Endothelial cell of umbilical vein (primary cell): ENCODE measurements at regions not wholly inside any gene's neighbourhood (a gene's known extent, or its start where the extent isn't known, plus 50 kb on each side); places are given as distances from the start of the nearest gene placed in this dataset.

Source experiments
- BruUV-seq: library from RNA; stranded (reverse); fragments of 400-500 nt; replicated peaks from 2 replicates; lab custom pipeline; 2021; lab: Mats Ljungman, UMichigan
- CTCF ChIA-PET: fragments of 300-600, 350-600 bp; sonication (Branson Sonifier 250); formaldehyde crosslinking; loops from one replicate; lab custom pipeline; 2021; ENCODE audit warnings: antibody characterized with exemption, inconsistent platforms; lab: Charles Lee
- POLR2A ChIA-PET: fragments of 300-600, 350-600 bp; sonication (Branson Sonifier 250); formaldehyde crosslinking; loops from one replicate; lab custom pipeline; 2021; ENCODE audit warnings: antibody characterized with exemption, inconsistent platforms; lab: Charles Lee
- DNase-seq: peaks from one replicate; pipeline ENCODE4 v3.0.0-alpha.2; 2011; ENCODE audit warnings: low read depth, low spot score
- FAIRE-seq: peaks from 2 replicates; lab custom pipeline; 2011; peaks lifted over from hg19 to GRCh38; lab: Jason Lieb, UNC
- H2AFZ ChIP-seq: 2 replicates; pipeline ENCODE4 v1.6.0; 2012; ENCODE audit warnings: low read depth, low read length, control low read depth, inconsistent platforms
- H3K27ac ChIP-seq: 2 replicates; pipeline ENCODE4 v1.5.1; 2011; ENCODE audit warnings: low read depth, mild to moderate bottlenecking, control low read depth, low read length, moderate library complexity; ENCODE audit not compliant: insufficient read depth
- H3K27me3 ChIP-seq, 2 experiments: 2 replicates each; pipeline versions ENCODE4 v1.6.0 to v1.6.1; 2011; ENCODE audit warnings: low read length in 2 of 2, mixed read lengths in 1 of 2; ENCODE audit not compliant: control insufficient read depth in 2 of 2, insufficient read depth in 2 of 2
- H3K36me3 ChIP-seq, 2 experiments: 2 replicates in 1 of 2; 3 replicates in 1 of 2; pipeline ENCODE4 v1.5.1; 2011; ENCODE audit warnings: low read length in 2 of 2, mild to moderate bottlenecking in 1 of 2, moderate library complexity in 1 of 2; ENCODE audit not compliant: control insufficient read depth in 2 of 2, insufficient read depth in 2 of 2; ENCODE audit errors: extremely low read depth in 1 of 2
- H3K4me1 ChIP-seq: 3 replicates; pipeline ENCODE4 v1.5.1; 2011; ENCODE audit warnings: mild to moderate bottlenecking, low read length; ENCODE audit not compliant: control insufficient read depth, insufficient read depth; ENCODE audit errors: extremely low read depth
- H3K4me2 ChIP-seq: 2 replicates; pipeline ENCODE4 v1.6.1; 2011; ENCODE audit warnings: low read length, control low read depth, mixed read lengths; ENCODE audit not compliant: insufficient read depth
- H3K4me3 ChIP-seq, 3 experiments: fragments of 200-600 bp in 1 of 3; sonication (generic), shearing (Covaris generic) in 1 of 3; replicated peaks in 1 of 3; 2 replicates each; pipeline ENCODE4 v1.5.1; 2011 to 2016; ENCODE audit warnings: control low read depth in 3 of 3, low read length in 3 of 3, mild to moderate bottlenecking in 2 of 3, inconsistent platforms in 1 of 3, low read depth in 1 of 3, moderate library complexity in 1 of 3; ENCODE audit not compliant: insufficient read depth in 1 of 3
- H3K79me2 ChIP-seq: 2 replicates; pipeline ENCODE4 v1.6.0; 2012; ENCODE audit warnings: low read length, inconsistent platforms; ENCODE audit not compliant: control insufficient read depth, insufficient read depth
- H3K9ac ChIP-seq: replicated peaks from 2 replicates; pipeline ENCODE3; 2011; ENCODE audit warnings: low read length, control low read depth; ENCODE audit not compliant: insufficient read depth; ENCODE audit errors: extremely low read depth
- H3K9me1 ChIP-seq: replicated peaks from 3 replicates; pipeline ENCODE4 v1.6.0; 2011; ENCODE audit warnings: mild to moderate bottlenecking, low read length; ENCODE audit not compliant: control insufficient read depth, insufficient read depth; ENCODE audit errors: extremely low read depth
- H3K9me3 ChIP-seq: replicated peaks from 2 replicates; pipeline ENCODE4 v1.5.1; 2012; ENCODE audit warnings: low read length, inconsistent platforms; ENCODE audit not compliant: control insufficient read depth, insufficient read depth
- H4K20me1 ChIP-seq: replicated peaks from 2 replicates; pipeline ENCODE3; 2011; ENCODE audit warnings: mild to moderate bottlenecking, low read length; ENCODE audit not compliant: control insufficient read depth, insufficient read depth; ENCODE audit errors: extremely low read depth
- EZH2 ChIP-seq: IDR thresholded peaks from 2 replicates; pipeline ENCODE4 v1.6.1; 2012; ENCODE audit warnings: borderline replicate concordance, low read depth, mild to moderate bottlenecking, moderate library complexity, low read length, inconsistent platforms; ENCODE audit not compliant: severe bottlenecking
- FOS ChIP-seq: IDR thresholded peaks from 2 replicates; pipeline ENCODE4 v1.6.1; 2011; ENCODE audit warnings: mild to moderate bottlenecking, low read length, moderate library complexity, borderline replicate concordance; ENCODE audit not compliant: insufficient read depth
- GATA2 ChIP-seq: IDR thresholded peaks from 2 replicates; pipeline ENCODE4 v1.7.0; 2011; ENCODE audit warnings: low read depth, mild to moderate bottlenecking, moderate library complexity, mixed read lengths, low read length; ENCODE audit not compliant: insufficient read length, insufficient read depth
- JUN ChIP-seq: IDR thresholded peaks from 2 replicates; pipeline ENCODE4 v1.6.1; 2011; ENCODE audit warnings: borderline replicate concordance, low read depth; ENCODE audit not compliant: insufficient read length, insufficient read depth
- MAX ChIP-seq: IDR thresholded peaks from 2 replicates; pipeline ENCODE4 v1.6.1; 2011; ENCODE audit not compliant: insufficient read depth, insufficient read length
- MYC ChIP-seq: IDR thresholded peaks from one replicate; pipeline ENCODE4 v1.6.1; 2011; ENCODE audit warnings: mild to moderate bottlenecking, low read depth, low read length
- POLR2A ChIP-seq: IDR thresholded peaks from 2 replicates; pipeline ENCODE4 v1.6.1; 2012; ENCODE audit warnings: low read depth, mild to moderate bottlenecking, control low read depth, low read length
- POLR2AphosphoS5 ChIP-seq: IDR thresholded peaks from 2 replicates; pipeline ENCODE4 v1.6.1; 2012; ENCODE audit warnings: low read depth, mild to moderate bottlenecking, control low read depth, low read length, moderate library complexity; ENCODE audit not compliant: insufficient read depth
- dilution Hi-C: fragments of 300-500 bp; cut with MboI; formaldehyde crosslinking; loops from one replicate; pipeline ENCODE4 v1.15.0; 2019; ENCODE audit warnings: low sequenced_read_pairs; ENCODE audit not compliant: extremely low pct_ligation_motif_present
- intact Hi-C: fragments of 100-400 bp; cut with micrococcal nuclease; formaldehyde crosslinking; loops from one replicate; pipeline ENCODE4 v1.10.0; 2022
- TF ChIP-seq, protein P1 (sequence below), 2 donors: IDR thresholded peaks; 1 replicate in 1 of 2; 2 replicates in 1 of 2; pipeline ENCODE4 v1.5.1; 2011; ENCODE audit warnings: low read length in 2 of 2, mild to moderate bottlenecking in 2 of 2, moderate library complexity in 2 of 2, control low read depth in 1 of 2, inconsistent platforms in 1 of 2, low read depth in 1 of 2; ENCODE audit not compliant: insufficient read depth in 1 of 2; ENCODE audit errors: extremely low read depth in 1 of 2

DNA sequence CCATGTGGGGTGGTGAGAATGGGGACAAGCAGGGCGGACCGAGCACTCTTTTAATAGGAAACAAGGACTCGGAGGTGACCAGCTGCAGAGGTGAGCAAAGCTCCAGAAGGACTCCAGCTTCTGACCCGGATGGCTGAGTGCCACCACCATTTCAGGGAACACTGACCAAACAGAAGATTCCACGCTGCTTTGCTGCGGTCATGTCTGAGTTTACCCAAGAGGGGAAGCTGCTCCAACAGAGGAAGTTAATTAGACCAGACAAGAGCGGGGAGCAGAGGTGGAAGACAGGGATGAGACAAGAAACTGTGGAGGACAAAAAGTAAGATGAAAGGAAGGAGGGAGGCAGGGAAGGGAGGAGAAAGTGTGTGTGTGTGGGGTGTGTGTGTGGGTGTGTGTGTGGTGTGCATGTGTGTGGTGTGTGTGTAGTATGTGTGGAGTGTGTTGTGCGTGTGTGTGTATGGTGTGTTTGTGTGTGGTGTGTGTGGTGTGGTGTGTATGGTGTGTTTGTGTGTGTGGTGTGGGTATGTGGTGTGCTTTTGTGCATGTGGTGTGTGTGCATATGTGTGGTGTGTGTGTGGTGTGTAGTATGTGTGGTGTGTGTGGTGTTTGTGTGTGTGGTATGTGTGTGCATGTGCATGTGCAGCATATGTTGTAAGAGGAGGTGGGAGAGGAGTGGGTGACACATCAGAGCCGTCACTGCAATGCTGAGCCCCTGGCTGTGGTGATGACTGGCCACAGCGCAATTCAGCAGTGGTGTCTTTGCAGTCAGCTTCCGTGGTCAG lies 82.2 kb upstream of the AKIP1 start:
- no peaks in the 10 kb centered on the region for H3K79me2 ChIP-seq
- dilution Hi-C loops (no loop called here), intact Hi-C loops (no loop called here)
- H2AFZ ChIP-seq = no peak overlapping the region
- no peaks in the 10 kb centered on the region for H3K9me3 ChIP-seq
- no peaks in the 10 kb centered on the region for H3K36me3 ChIP-seq
- CTCF ChIA-PET = no interaction called here
- no peaks in the 10 kb centered on the region for H3K9me1 ChIP-seq
- no peak for TF ChIP-seq EZH2
- TF ChIP-seq, protein P1, sequence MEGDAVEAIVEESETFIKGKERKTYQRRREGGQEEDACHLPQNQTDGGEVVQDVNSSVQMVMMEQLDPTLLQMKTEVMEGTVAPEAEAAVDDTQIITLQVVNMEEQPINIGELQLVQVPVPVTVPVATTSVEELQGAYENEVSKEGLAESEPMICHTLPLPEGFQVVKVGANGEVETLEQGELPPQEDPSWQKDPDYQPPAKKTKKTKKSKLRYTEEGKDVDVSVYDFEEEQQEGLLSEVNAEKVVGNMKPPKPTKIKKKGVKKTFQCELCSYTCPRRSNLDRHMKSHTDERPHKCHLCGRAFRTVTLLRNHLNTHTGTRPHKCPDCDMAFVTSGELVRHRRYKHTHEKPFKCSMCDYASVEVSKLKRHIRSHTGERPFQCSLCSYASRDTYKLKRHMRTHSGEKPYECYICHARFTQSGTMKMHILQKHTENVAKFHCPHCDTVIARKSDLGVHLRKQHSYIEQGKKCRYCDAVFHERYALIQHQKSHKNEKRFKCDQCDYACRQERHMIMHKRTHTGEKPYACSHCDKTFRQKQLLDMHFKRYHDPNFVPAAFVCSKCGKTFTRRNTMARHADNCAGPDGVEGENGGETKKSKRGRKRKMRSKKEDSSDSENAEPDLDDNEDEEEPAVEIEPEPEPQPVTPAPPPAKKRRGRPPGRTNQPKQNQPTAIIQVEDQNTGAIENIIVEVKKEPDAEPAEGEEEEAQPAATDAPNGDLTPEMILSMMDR (IDR thresholded peaks at IDR 0.05; ENCODE audit: extremely low read depth in 1 of 2, insufficient read depth in 1 of 2, low read depth in 1 of 2, low read length in 2 of 2) = no peak
- BruUV-seq = no TSS peak
- H4K20me1 ChIP-seq = no peaks in the 10 kb centered on the region
- H3K4me2 ChIP-seq = no peak overlapping the region
- peaks cover 9% of the 10 kb centered on the region for H3K4me1 ChIP-seq
- H3K27ac ChIP-seq = no peak overlapping the region
- H3K9ac ChIP-seq = no peak overlapping the region
- no peak overlapping the region for H3K4me3 ChIP-seq
- no peaks in the 10 kb centered on the region for H3K27me3 ChIP-seq
- DNase-seq = no peak
- no peak for FAIRE-seq
- POLR2A ChIA-PET = no interaction called here

DNA sequence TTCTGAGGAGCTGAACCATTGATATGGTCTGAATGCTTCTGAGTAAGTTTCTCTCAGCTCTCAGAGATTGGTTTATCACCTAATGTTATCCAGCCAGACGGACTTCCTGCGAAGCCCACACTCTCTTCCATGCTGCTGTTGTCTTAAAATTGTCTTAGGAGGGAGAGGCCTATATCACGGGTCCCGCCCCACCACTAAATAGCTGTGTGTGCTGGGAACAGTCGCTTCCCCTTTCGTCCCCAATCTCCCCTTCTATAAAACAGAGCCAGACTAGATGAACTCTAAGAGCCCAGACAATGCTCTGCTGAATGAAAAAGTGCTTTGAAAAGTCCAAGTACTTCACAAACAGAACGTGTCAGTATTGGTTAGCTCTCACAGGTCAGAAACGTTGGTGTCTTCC lies 81.4 kb upstream of the AKIP1 start:
- H3K9ac ChIP-seq = no peak overlapping the region
- ChIA-PET POLR2A (no interaction called here), CTCF (interaction anchor here (1.4 to 1.5 kb wide), 2 partner anchors 9 to 11 kb away, joined by 5 read pairs; no protein-coding TSS in a partner anchor)
- intact Hi-C loops = no loop called here
- no peaks in the 10 kb centered on the region for H3K27me3 ChIP-seq
- FAIRE-seq (no peak), DNase-seq (no peak)
- no peaks in the 10 kb centered on the region for H3K79me2 ChIP-seq
- H4K20me1 ChIP-seq = no peaks in the 10 kb centered on the region
- H3K9me1 ChIP-seq = no peaks in the 10 kb centered on the region
- no peaks in the 10 kb centered on the region for H3K9me3 ChIP-seq
- no peaks in the 10 kb centered on the region for H3K36me3 ChIP-seq
- no peak for TF ChIP-seq JUN
- TF ChIP-seq, protein P1 (IDR thresholded peaks at IDR 0.05; ENCODE audit: extremely low read depth in 1 of 2, insufficient read depth in 1 of 2, low read depth in 1 of 2, low read length in 2 of 2) = no peak
- no peak for TF ChIP-seq GATA2
- TF ChIP-seq EZH2 = no peak
- no peak for TF ChIP-seq MAX
- no peak for TF ChIP-seq MYC
- no peak for TF ChIP-seq FOS
- no peak for TF ChIP-seq POLR2A
- no peak for TF ChIP-seq POLR2AphosphoS5
- BruUV-seq = no TSS peak
- H3K4me2 ChIP-seq = no peak overlapping the region
- peaks cover 12% of the 10 kb centered on the region for H3K4me1 ChIP-seq
- no peak overlapping the region for H2AFZ ChIP-seq
- dilution Hi-C loops = no loop called here
- H3K27ac ChIP-seq = no peak overlapping the region
- H3K4me3 ChIP-seq = no peak overlapping the region
